ENCODE measurements at regions not wholly inside any gene's neighbourhood (a gene's known extent, or its start where the extent isn't known, plus 50 kb on each side); places are given as distances from the start of the nearest gene placed in this dataset.

GRCh38 chr4:156614536-156614935 lies 357.1 kb downstream of the PDGFC start:
- Mint-ChIP-seq H3K4me3 (no peak overlapping the region), H3K36me3 (ENCODE audit: low read depth) (no peaks in the 10 kb centered on the region), H3K9me3 (no peaks in the 10 kb centered on the region), H3K27ac (no peak overlapping the region), H3K4me1 (peaks cover 16% of the 10 kb centered on the region), H3K27me3 (ENCODE audit: low read depth, poor library complexity) (no peaks in the 10 kb centered on the region)
- TF ChIP-seq CTCF (IDR thresholded peaks at IDR 0.05), result no peak
- DNase-seq, result no peak

GRCh38 chr4:156609421-156609820 lies 362.2 kb downstream of the PDGFC start:
- H3K9me3 Mint-ChIP-seq, result no peaks in the 10 kb centered on the region
- H3K27me3 Mint-ChIP-seq (ENCODE audit: low read depth, poor library complexity), result no peaks in the 10 kb centered on the region
- no peak overlapping the region for H3K27ac Mint-ChIP-seq
- DNase-seq, result no peak
- H3K36me3 Mint-ChIP-seq (ENCODE audit: low read depth), result no peaks in the 10 kb centered on the region
- H3K4me3 Mint-ChIP-seq, result no peak overlapping the region
- H3K4me1 Mint-ChIP-seq, result peaks cover 14% of the 10 kb centered on the region
- no peak for TF ChIP-seq CTCF (IDR thresholded peaks at IDR 0.05)

GRCh38 chr4:156608651-156609050 lies 362.9 kb downstream of the PDGFC start:
- DNase-seq, result no peak
- peaks cover 10% of the 10 kb centered on the region for H3K4me1 Mint-ChIP-seq
- no peaks in the 10 kb centered on the region for H3K9me3 Mint-ChIP-seq
- H3K27me3 Mint-ChIP-seq (ENCODE audit: low read depth, poor library complexity), result no peaks in the 10 kb centered on the region
- no peak for TF ChIP-seq CTCF (IDR thresholded peaks at IDR 0.05)
- no peaks in the 10 kb centered on the region for H3K36me3 Mint-ChIP-seq (ENCODE audit: low read depth)
- no peak overlapping the region for H3K27ac Mint-ChIP-seq
- no peak overlapping the region for H3K4me3 Mint-ChIP-seq

- Mint-ChIP-seq H3K36me3 (ENCODE audit: low read depth) (no peaks in the 10 kb centered on the region), H3K9me3 (peaks cover 3% of the 10 kb centered on the region), H3K27me3 (ENCODE audit: low read depth, poor library complexity) (no peaks in the 10 kb centered on the region), H3K4me1 (peaks cover 10% of the 10 kb centered on the region), H3K27ac (no peak overlapping the region), H3K4me3 (no peak overlapping the region)
- no peak for DNase-seq
- TF ChIP-seq CTCF (IDR thresholded peaks at IDR 0.05), result no peak
These were observed 364.1 kb downstream of the PDGFC start for GRCh38 chr4:156607478-156607857.

GRCh38 chr4:156606554-156607477 lies 364.8 kb downstream of the PDGFC start:
- Mint-ChIP-seq H3K4me1 (peaks cover 10% of the 10 kb centered on the region), H3K27me3 (ENCODE audit: low read depth, poor library complexity) (no peaks in the 10 kb centered on the region), H3K9me3 (peaks cover 9% of the 10 kb centered on the region), H3K4me3 (no peak overlapping the region), H3K27ac (peak overlapping the region; percentile 6), H3K36me3 (ENCODE audit: low read depth) (peaks cover 1% of the 10 kb centered on the region)
- no peak for DNase-seq
- TF ChIP-seq CTCF (IDR thresholded peaks at IDR 0.05), result no peak
